ENCODE measurements at regions not wholly inside any gene's neighbourhood (a gene's known extent, or its start where the extent isn't known, plus 50 kb on each side); places are given as distances from the start of the nearest gene placed in this dataset.

- TF ChIP-seq CTCF (IDR thresholded peaks at IDR 0.05) (no peak), POLR2AphosphoS5 (IDR thresholded peaks at IDR 0.05) (no peak), POLR2A (IDR thresholded peaks at IDR 0.05) (no peak)
Observed at GRCh38 chr1:184889166-184889565, 85.1 kb downstream of the NIBAN1 start.

Measured in prostate gland (tissue), 2 donors.